ENCODE measurements at regions not wholly inside any gene's neighbourhood (a gene's known extent, or its start where the extent isn't known, plus 50 kb on each side); places are given as distances from the start of the nearest gene placed in this dataset.

- no peak for TF ChIP-seq CTCF (IDR thresholded peaks at IDR 0.05)
- no peak for TF ChIP-seq ZNF281 (CRISPR knock-in tag; IDR thresholded peaks at IDR 0.05)
- TF ChIP-seq JUN (CRISPR knock-in tag; IDR thresholded peaks at IDR 0.05): no peak
- TF ChIP-seq TEAD1 (CRISPR knock-in tag; IDR thresholded peaks at IDR 0.05): no peak
- no peak for TF ChIP-seq TP53 (CRISPR knock-in tag; IDR thresholded peaks at IDR 0.05)
- TF ChIP-seq, protein P1, sequence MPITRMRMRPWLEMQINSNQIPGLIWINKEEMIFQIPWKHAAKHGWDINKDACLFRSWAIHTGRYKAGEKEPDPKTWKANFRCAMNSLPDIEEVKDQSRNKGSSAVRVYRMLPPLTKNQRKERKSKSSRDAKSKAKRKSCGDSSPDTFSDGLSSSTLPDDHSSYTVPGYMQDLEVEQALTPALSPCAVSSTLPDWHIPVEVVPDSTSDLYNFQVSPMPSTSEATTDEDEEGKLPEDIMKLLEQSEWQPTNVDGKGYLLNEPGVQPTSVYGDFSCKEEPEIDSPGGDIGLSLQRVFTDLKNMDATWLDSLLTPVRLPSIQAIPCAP (CRISPR knock-in tag; IDR thresholded peaks at IDR 0.05): no peak
- no peak for TF ChIP-seq CREM (CRISPR knock-in tag; IDR thresholded peaks at IDR 0.05)
- TF ChIP-seq, protein P2, sequence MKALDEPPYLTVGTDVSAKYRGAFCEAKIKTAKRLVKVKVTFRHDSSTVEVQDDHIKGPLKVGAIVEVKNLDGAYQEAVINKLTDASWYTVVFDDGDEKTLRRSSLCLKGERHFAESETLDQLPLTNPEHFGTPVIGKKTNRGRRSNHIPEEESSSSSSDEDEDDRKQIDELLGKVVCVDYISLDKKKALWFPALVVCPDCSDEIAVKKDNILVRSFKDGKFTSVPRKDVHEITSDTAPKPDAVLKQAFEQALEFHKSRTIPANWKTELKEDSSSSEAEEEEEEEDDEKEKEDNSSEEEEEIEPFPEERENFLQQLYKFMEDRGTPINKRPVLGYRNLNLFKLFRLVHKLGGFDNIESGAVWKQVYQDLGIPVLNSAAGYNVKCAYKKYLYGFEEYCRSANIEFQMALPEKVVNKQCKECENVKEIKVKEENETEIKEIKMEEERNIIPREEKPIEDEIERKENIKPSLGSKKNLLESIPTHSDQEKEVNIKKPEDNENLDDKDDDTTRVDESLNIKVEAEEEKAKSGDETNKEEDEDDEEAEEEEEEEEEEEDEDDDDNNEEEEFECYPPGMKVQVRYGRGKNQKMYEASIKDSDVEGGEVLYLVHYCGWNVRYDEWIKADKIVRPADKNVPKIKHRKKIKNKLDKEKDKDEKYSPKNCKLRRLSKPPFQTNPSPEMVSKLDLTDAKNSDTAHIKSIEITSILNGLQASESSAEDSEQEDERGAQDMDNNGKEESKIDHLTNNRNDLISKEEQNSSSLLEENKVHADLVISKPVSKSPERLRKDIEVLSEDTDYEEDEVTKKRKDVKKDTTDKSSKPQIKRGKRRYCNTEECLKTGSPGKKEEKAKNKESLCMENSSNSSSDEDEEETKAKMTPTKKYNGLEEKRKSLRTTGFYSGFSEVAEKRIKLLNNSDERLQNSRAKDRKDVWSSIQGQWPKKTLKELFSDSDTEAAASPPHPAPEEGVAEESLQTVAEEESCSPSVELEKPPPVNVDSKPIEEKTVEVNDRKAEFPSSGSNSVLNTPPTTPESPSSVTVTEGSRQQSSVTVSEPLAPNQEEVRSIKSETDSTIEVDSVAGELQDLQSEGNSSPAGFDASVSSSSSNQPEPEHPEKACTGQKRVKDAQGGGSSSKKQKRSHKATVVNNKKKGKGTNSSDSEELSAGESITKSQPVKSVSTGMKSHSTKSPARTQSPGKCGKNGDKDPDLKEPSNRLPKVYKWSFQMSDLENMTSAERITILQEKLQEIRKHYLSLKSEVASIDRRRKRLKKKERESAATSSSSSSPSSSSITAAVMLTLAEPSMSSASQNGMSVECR (CRISPR knock-in tag; IDR thresholded peaks at IDR 0.05; ENCODE audit: borderline replicate concordance): no peak
- TF ChIP-seq ELF4 (CRISPR knock-in tag; IDR thresholded peaks at IDR 0.05; ENCODE audit: low read depth): no peak
- TF ChIP-seq CBFB (CRISPR knock-in tag; IDR thresholded peaks at IDR 0.05; ENCODE audit: low read depth): no peak
- TF ChIP-seq ZNF317 (CRISPR knock-in tag; IDR thresholded peaks at IDR 0.05; ENCODE audit: borderline replicate concordance, low read depth): no peak
Measured at GRCh38 chr14:56461276-56462275, 118.0 kb upstream of the TMEM260 start (continued).

DNA sequence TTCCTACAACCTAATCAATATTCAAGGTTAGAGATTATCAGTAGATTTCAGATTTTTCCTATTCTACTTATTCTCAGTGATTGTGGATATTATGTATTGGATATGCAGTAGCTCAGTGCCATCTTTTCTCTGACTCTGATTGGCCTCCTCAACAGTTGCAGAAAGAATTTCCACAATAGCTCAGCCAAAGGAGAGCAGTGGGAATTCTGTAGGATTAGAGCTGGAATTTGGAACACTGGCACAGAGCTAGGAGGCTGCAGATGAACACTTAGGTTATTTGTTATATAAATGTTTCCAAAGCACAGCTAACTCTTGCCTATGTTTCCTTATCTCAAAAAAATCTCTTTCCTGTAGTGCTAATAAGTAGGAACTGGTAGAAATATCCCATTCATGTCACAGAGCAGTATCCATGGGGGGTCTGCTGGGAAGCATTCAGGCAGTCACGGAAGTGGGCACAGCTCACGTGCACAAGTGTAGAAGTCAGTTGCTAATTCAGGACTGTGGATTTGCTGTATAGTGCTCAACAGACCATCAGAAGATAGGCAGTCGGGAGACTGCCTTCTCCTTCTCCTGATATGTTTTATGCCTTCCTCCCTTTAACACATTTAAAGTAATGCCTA, 116.2 kb upstream of the TMEM260 start:
- Mint-ChIP-seq H3K9me3 (peaks cover 9% of the 10 kb centered on the region), H3K4me3 (no peak overlapping the region), H3K27ac (no peak overlapping the region), H3K36me3 (no peaks in the 10 kb centered on the region), H3K27me3 (ENCODE audit: low read depth) (no peaks in the 10 kb centered on the region; the same call in 1 of the 2 replicates), H3K4me1 (no peaks in the 10 kb centered on the region)
- TF ChIP-seq, protein P3, sequence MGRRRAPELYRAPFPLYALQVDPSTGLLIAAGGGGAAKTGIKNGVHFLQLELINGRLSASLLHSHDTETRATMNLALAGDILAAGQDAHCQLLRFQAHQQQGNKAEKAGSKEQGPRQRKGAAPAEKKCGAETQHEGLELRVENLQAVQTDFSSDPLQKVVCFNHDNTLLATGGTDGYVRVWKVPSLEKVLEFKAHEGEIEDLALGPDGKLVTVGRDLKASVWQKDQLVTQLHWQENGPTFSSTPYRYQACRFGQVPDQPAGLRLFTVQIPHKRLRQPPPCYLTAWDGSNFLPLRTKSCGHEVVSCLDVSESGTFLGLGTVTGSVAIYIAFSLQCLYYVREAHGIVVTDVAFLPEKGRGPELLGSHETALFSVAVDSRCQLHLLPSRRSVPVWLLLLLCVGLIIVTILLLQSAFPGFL (CRISPR knock-in tag; IDR thresholded peaks at IDR 0.05; ENCODE audit: borderline replicate concordance): no peak
- TF ChIP-seq ZBTB21 (CRISPR knock-in tag; IDR thresholded peaks at IDR 0.05; ENCODE audit: borderline replicate concordance): no peak
- TF ChIP-seq, protein P4, sequence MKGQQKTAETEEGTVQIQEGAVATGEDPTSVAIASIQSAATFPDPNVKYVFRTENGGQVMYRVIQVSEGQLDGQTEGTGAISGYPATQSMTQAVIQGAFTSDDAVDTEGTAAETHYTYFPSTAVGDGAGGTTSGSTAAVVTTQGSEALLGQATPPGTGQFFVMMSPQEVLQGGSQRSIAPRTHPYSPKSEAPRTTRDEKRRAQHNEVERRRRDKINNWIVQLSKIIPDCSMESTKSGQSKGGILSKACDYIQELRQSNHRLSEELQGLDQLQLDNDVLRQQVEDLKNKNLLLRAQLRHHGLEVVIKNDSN (CRISPR knock-in tag; IDR thresholded peaks at IDR 0.05): no peak
- ChIA-PET CTCF (interaction anchor here (1.0 kb wide), 1 partner anchor 11 kb away, joined by 4 read pairs; no protein-coding TSS in a partner anchor), POLR2A (no interaction called here)
- DNase-seq (ENCODE audit: low spot score) (no peak), ATAC-seq (no peak)

Data from WTC11 (cell line).